Limb (tissue), 2 donors: ENCODE measurements at regions not wholly inside any gene's neighbourhood (a gene's known extent, or its start where the extent isn't known, plus 50 kb on each side); places are given as distances from the start of the nearest gene placed in this dataset.

Experiments used
- DNase-seq, 2 donors: peaks; one replicate each; pipeline ENCODE4 v3.0.0-alpha.2; 2016; ENCODE audit errors: extremely low spot score in 2 of 2

DNA sequence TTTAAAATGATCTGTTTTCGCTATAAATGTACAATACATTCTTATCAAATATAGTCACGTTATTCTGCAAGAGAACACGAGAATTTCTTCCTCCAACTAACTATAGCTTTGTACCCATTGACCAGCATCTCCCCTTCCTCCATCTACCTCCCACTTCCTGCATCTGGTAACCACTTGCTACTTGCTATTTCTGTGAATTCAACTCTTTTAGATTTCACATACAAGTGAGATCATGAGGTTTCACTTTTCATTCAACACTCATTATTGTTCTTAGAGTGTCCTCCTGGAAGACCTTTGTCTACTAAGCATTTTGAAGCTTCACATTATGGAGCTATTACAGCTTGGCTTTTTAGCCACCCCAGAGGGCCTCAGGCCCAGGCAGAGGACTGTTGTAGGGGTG lies 741.3 kb upstream of the FZD8 start:
- DNase-seq: no peak

DNA sequence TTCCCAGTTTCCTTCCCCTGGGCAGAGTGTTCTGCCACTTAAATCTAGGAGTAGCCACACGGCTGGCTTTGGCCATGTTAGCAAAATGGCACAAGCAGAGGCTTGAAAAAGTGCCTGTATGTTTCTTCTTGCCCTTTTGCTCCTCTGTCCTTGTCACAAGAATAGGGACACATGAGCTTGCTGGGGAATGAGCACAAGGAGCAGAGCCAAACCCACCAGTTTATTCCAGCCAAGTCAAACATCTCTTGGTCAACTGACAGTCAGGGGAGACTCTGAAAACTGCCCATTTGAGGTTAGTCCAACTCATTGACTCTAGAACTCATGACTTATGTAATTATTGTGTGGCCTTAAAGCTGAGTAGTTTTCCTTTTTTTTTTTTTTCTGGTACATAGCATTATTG lies 739.7 kb upstream of the FZD8 start:
- DNase-seq: no peak

DNA sequence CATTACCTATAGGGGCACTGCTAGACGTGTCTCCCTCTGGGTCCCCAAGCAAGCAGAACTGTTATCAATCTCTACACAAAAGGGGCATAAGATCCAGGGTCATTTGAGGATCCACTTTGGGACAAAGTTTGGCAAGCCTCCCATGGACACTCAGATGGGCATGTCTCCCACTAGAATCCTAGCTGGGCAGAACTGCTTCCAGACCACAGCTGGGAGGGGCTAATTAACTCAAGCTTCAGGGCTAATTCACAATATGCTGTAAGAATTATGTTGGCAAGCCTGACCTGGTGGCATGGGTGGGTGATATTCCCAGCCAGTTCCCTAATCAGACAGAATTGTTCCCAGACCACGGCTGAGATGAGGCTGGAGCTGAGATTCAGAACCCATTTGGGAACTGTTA lies 738.4 kb upstream of the FZD8 start:
- no peak for DNase-seq

DNA sequence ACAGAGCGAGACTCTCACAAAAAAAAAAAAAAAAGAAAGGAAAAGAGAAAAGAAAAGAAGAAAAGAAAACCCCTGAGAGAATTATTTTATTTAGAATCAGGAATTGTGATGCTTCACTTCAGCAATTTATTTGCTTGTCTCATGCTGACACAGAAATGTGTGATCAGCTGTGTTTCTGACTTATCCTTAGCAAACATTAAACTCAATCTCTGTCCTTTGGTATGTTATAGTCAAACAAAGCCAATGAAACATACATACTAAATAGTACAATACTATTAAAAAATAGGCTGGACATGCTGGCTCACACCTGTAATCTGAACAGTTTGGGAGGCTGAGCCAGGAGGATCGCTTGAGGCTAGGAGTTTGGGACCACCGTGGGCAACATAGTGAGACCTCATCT lies 733.0 kb upstream of the FZD8 start:
- no peak for DNase-seq

DNA sequence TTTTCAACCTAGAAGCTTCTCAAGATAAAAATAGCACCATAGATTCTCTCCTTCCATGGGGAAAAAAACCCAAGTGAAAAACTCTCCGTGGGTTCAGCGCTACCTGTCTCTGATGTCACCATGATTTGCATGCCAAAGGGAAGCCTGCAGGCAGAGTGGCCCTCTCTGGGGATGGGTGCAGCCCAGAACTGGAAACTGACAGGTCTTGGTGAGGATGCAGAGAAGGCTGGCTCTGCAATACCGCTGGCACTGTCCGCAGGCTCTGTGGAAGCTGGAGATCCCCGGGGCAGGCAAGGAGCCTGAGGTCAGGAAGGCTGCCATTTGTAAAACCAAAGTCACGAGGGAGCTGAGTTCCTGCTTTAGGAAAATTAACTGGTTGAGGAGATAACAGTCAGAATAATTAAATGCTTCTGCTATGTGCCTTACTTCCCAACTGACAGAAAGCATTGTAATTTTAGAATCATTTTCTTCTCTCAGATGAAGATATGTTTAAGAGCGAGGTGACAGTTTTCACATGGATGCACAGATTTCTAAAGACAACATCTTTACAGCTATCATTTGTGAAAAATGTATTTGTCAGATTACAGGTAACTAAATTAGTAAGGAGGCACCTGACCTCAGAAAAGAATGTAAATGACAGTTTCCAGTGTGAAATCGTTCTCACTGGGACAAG lies 731.5 kb upstream of the FZD8 start:
- DNase-seq: no peak

DNA sequence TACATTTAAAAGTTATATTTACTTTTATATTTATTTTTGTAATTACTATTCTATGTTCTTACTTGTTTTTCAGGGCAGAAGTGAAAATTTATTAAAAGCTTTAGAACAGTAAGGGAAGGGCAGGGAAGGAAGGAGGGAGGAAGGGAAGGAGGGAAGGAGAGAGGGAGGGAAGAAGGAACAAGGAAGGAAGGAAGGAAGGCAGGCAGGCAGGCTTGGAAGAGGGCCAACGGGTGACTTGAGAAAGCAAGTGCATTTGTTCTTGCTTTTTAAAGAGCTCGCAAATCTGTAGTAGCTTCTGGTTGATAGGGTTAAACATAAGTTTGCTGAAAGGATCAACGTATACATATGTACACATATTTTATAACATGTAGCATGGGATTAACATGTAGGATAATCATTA lies 725.3 kb upstream of the FZD8 start:
- no peak for DNase-seq

DNA sequence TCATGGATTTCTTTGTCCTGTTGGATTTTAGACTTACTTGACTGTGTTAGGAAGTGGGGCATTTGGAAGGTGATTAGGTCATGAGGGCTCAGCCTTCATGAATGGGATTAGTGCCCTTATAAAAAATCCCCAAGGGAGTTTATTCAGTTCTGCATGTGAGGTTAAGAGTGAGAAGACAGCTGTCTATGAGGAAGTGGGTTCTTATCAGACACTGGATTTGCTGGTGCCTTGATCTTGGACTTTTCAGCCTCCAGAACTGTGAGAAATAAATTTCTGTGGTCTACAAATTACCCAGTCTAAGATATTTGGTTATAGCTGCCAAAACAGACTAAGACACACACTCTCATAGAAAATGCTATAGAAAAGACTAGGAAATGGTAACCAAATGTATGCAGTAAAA lies 724.7 kb upstream of the FZD8 start:
- no peak for DNase-seq

DNA sequence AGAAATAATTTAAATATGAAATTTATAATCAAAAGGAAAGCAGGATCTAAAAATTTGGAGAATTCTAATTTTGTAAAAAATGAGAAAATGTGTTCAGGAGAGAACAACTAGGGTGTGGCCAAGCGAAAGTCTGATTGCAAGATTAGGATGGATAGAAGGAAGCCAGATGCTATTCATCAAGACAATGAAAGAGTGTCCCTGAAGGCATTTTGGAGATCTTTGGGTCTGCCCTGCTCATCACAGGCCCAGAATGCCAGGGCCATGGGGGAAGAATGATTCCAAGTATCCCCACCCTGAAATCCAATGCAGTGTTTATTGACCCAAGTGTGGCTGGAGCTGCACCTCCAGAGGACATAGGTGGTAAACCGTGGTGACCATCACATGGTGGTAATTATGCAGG lies 724.0 kb upstream of the FZD8 start:
- no peak for DNase-seq

DNA sequence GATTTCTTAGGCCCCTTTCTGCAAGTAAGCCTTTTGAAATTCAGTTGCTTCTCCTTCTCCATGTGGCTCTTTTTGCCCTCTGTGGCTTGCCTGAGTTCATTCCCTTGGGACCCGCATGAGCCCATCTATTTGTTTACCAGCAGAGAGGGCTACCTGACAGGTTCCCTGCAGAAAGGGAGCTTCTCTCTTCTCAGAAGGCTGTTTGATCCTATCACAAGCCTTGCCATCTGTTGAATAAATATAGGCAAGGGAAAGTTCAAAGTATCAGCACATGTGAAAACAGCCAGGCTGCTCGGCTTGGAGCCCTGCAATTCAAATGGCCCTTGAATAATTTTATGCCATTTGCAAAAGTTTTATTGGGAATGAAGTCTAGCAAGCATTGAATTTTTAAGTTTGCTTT lies 720.2 kb upstream of the FZD8 start:
- no peak for DNase-seq

DNA sequence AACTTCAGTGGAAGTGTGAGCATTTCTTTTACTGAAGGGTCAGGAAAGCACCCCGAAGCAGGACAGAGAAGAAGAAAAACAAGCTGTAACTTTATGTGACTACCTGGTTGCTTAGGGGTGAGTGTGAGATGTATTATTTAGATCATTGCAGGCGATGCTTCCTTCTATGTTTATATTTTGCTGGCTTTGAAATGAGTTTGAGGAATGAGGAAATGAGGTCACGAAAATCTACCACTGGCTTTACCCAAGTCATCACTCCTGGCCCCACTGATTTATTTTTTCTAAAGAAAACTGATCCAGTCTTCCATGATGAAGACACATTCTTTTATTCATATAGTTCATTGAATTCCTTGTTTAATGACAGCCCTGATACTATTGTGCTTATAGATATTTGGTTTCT lies 716.6 kb upstream of the FZD8 start:
- no peak for DNase-seq

DNA sequence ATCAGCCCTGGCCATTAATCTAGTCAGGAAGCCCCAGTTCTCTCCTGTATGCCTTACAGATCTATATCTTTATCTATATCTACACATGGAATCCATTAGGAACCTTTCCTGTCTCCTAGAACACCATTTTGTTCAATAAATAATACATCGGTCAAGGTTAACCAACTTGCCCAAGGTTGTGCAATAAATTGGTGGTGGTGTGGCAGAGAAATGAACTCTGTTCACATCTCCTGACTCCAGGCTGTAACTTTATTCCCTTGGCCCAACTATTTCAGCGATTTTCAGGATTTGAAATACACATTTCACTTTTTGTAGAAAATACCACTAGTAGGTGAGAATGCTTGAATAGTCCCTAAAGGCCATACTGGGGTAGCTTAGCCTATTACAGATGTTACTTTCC lies 712.5 kb upstream of the FZD8 start:
- DNase-seq: no peak

DNA sequence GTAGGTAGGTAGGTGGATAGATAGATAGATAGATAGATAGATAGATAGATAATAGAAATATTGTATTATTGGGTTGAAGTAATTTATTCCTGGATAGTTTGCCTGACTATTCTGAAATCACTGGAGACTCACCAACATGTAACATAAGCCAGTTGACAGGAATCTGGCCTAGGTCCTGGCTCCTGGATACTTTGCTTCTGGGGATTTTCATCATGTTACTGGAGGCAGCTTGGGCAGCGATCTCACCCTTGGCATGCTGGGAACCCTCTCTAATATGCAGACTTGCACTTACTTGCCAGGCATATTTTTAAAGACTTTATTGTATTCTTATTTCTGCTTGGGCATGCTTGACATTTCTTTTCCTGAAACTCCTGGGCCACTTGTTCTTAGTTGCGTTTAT lies 709.1 kb upstream of the FZD8 start:
- no peak for DNase-seq

DNA sequence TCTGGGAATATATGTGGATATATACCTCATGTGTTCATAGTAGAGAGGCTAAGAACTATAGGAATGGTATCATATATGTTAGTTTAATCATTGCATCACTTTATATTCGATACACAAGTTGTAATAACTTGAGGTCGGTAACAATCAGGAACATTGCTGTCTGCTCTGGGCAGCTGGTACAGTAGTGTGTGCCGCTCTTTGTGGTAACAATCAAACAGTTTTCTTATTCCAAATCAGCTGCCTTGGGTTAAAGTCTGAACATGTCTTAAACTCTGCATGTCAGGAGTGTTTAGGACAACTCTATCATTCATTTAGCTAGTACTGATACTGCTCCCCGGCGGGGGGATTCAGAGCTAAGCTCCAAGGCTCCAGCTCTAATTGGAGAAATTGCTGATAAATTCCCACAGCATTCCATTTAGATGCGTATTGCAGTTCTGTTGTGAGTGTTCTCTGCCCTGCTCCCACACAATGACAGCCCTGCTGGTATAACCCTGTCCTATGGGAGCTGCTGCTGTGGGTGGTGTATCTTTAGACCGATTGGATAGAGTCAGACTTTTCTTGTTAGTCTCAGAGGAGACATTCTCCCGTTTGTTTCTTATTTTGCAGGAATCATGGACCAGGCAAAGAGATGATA lies 707.5 kb upstream of the FZD8 start:
- DNase-seq: no peak

DNA sequence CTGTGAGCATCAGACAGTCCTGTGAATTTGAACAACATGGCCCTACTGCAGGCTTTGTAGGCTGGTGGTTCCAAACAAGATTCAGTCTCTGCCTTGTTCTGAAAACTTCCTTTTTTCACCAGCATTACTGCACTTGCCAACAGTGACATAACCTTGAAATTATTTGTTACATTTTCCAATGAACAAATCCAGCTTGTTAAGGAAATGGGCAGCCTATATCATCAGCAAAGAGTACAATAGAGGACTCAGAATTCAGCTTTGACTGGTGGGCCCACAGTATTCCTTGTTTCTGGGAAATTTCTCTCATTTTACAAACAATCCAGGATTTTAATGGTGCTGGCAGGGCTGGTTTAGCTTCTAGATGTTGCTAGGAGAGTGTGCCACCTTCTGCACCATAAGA lies 703.7 kb upstream of the FZD8 start:
- peak in 1 of 2 donors; percentile 23 for DNase-seq

DNA sequence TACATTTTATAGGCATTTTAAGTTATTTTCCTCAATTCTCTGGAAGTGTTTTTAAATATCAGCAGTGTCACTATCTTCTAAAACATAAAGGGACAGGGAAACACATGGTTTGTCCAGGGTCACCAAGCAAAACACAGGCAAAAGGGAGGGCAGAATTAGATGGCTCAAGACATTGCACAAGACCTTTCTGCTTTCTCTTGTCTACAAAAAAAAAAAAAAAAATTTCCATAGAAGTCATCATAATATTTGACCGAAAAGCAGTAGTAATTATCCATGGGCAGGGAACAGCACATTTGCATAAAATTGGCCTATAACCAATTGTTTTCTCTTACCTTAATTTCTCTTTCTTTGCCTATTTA lies 703.1 kb upstream of the FZD8 start:
- no peak for DNase-seq

DNA sequence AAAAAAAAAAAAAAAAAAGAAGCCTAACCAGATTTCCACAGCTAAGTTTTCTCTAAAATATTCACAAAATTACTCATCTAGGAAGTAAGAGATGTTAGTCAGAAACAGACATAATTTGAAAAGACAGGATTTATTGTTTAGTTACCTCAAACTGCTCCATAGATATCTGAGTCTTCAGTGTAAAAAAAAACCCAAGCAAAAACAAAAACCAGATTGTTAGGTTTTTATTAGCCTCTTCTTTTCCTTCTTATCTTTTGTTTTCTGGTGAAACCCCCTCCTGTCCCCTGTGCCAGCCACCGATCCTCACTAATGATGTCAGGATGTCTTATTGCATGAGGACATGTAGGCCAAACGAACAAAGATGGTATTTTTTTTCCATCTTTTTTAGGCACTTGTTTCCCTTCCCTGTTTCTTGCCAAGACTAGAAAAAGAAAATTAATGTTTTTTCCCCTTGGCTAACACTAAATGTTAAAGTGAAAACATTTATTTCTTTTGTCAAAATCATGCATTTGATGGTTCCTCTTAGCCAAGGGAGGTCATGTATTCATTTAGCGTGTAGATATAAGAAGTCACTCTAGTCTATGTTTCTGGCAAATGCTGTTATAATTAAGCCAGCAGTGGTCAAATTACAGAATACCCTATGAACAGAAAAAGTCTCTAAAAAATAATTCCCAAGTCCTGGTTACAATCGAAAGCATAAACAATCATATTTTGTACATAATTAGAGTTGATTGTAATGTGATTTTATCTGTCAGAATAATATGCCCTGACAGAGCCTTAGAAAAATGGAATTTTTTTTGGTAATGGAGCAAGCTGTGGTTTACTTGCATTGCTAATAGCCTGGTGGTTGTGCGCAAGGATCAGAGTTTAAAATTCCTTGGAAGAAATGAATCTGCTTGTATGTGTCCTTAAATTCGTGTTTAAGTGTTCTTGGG lies 702.4 kb upstream of the FZD8 start:
- no peak for DNase-seq

DNA sequence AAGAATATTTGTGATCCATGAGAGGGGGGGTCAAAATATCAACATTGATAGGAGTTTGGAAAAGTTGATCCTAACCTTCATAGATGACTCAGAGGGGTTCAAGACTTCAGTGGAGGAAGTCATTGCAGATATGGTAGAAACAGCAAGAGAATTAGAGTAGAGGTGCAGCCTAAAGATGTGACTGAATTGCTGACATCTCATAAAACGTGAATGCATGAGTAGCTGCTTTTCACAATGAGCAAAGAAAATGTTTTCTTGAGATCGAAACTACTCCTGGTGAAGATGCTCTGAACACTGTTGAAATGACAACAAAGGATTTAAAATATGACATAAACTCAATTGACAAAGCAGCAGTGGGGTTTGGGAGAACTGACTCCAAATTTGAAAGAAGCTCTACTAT lies 700.7 kb upstream of the FZD8 start:
- no peak for DNase-seq

DNA sequence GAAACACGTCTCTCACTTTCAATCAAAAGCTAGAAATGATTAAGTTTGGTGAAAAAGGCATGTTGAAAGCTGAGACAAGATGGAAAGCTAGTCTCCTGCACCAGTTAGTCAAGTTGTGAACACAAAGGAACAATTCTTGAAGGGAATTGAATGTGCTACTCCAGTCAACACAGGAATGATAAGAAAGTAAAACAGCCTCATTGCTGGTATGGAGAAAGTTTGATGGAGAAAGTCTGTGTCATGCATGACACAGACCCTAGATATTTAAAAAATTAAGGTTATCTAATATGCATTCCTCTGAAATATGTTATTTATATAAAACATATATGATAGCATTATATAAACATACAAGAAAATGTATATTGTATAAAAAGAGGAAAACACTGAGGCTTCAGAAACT lies 699.4 kb upstream of the FZD8 start:
- no peak for DNase-seq

DNA sequence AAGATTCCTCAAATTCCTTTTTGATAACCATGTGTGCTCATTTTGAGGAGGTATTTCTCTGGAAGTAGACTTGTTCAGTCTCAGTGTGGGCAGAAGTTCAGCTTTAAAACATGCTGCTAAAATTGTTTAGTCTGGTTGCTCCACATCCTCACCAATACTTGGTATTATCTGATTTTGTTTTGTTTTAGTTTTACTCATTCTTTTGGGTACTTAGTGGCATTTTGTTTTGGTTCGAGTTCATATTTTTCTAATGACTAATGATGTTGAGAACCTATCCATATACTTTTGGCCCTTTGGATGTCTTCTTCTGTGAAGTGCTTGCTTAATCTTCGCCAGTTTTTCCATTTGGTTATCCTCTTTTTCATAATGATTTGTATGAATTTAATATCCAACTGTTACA lies 694.2 kb upstream of the FZD8 start:
- no peak for DNase-seq

DNA sequence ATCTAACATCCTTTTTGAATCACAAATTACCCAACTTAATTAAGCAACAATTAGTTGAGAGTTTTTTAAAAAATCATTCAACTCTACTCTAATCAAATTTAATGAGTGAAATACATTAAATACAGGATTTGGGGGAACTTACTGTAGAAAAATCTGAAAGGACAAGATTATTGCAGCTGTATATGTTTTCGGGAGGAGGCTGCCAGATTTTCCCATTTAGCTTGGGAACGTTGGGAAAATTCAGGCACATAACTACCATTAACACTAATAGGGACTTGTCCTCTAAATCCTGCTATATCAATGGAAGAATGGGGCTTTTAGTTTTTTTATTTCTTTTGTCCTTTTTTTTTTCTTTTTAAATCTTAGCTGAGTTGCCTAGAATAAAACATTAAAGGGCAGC lies 691.4 kb upstream of the FZD8 start:
- DNase-seq: no peak

DNA sequence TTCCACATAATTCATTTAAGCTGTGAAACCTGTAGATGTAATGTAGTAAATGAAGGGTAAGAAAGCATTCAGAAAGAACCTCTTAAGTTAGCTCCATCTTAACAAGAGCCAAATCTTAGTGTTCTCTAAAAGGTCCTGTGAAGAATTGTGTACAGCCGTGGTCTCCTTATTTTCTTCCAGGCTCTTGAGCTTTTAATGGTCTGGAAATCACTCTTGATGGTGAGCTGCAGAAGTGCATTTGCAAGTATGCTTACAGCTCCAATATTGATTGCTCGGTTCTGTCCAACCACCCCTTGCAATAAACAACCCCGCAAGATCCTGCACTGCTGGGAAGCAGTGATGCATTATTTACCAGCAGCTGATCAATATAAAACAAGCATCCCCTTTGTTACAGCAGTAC lies 690.8 kb upstream of the FZD8 start:
- DNase-seq: no peak

DNA sequence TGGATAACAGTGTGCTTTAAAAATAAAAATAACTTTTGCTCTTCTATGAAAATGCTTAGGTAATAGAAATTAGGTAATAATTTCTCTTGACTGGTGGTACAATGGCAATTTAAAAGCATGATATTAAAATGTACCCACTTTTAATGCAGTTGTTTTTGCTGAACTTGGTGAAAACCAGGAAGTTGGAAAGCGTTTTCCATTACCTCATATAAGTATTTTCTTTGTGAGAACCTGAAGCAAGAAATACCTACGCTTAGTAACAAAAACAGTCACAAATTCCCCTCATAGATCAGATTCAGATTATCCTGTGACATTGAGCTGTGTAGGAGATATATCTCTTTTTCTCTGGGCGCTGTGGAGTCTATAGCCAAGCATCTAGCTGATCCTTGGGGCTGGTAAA lies 689.0 kb upstream of the FZD8 start:
- no peak for DNase-seq

DNA sequence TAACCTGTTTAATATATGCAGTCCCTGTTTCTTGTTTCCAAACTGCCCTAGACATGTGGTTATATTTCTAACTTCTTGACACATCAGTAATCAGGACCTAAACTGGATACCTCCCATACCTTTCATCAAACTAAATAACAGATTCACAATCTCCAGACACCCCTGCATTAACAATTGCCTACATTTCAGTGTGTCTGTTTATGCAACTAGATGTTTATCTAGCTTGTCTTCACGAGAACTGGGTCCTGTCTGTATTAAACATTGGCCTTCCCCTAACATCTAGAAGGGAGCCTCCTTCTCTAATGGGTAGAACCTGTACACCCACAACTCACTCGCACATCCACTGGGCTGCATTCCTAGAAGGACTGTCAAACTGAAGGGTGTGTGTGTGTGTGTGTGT lies 683.7 kb upstream of the FZD8 start:
- no peak for DNase-seq
